WTC11 (cell line): ENCODE measurements at regions not wholly inside any gene's neighbourhood (a gene's known extent, or its start where the extent isn't known, plus 50 kb on each side); places are given as distances from the start of the nearest gene placed in this dataset.

ENCODE experiments used
- ATAC-seq: fragments of 200-7000 bp; cut with Tn5 transposase; 2 replicates; pipeline ENCODE4 v1.10.0; 2021; ENCODE audit warnings: mild to moderate bottlenecking, moderate library complexity
- CTCF ChIA-PET: fragments of 300-600 bp; sonication (Branson Sonifier 250); formaldehyde crosslinking; loops from one replicate; lab custom pipeline; 2021; ENCODE audit warnings: antibody characterized with exemption; lab: Charles Lee
- POLR2A ChIA-PET: fragments of 350-600 bp; sonication (Branson Sonifier 250); formaldehyde crosslinking; loops from one replicate; lab custom pipeline; 2021; ENCODE audit warnings: antibody characterized with exemption; lab: Charles Lee
- DNase-seq: peaks from one replicate; pipeline ENCODE4 v3.0.0; 2021; ENCODE audit warnings: low spot score
- H3K27ac Mint-ChIP-seq: 2 replicates; pipeline ENCODE4 v1.8.0; 2021; ENCODE audit warnings: mixed read lengths
- H3K27me3 Mint-ChIP-seq: 2 replicates; pipeline ENCODE4 v1.8.0; 2021; ENCODE audit warnings: low read depth, mild to moderate bottlenecking, moderate library complexity, mixed read lengths
- H3K36me3 Mint-ChIP-seq: 2 replicates; pipeline ENCODE4 v1.8.0; 2021; ENCODE audit warnings: mixed read lengths
- H3K4me1 Mint-ChIP-seq: 2 replicates; pipeline ENCODE4 v1.8.0; 2022; ENCODE audit warnings: mixed read lengths
- H3K4me3 Mint-ChIP-seq: 2 replicates; pipeline ENCODE4 v1.8.0; 2021; ENCODE audit warnings: mild to moderate bottlenecking, moderate library complexity, mixed read lengths
- H3K9me3 Mint-ChIP-seq: 2 replicates; pipeline ENCODE4 v1.8.0; 2021; ENCODE audit warnings: mixed read lengths
- ATF2 ChIP-seq: sonication (generic); formaldehyde crosslinking; IDR thresholded peaks from 2 replicates; pipeline ENCODE4 v1.8.1; 2022; ENCODE audit warnings: low read depth, missing genetic modification reagents, borderline replicate concordance
- E2F4 ChIP-seq: sonication (generic); formaldehyde crosslinking; IDR thresholded peaks from 2 replicates; pipeline ENCODE4 v1.8.1; 2022; ENCODE audit warnings: low read depth, mild to moderate bottlenecking, moderate library complexity, missing genetic modification reagents, borderline replicate concordance
- E2F5 ChIP-seq: sonication (generic); formaldehyde crosslinking; IDR thresholded peaks from 2 replicates; pipeline ENCODE4 v1.8.1; 2022; ENCODE audit warnings: mild to moderate bottlenecking, moderate library complexity, missing genetic modification reagents
- EMX1 ChIP-seq: fragments of 250-450 bp; sonication (Bioruptor Pico); IDR thresholded peaks from 2 replicates; pipeline ENCODE4 v1.8.0; 2021; ENCODE audit warnings: mild to moderate bottlenecking
- ESRRA ChIP-seq: sonication (generic); formaldehyde crosslinking; IDR thresholded peaks from 2 replicates; pipeline ENCODE4 v1.8.1; 2022; ENCODE audit warnings: mild to moderate bottlenecking, missing genetic modification reagents, borderline replicate concordance
- FOXP1 ChIP-seq: sonication (generic); formaldehyde crosslinking; IDR thresholded peaks from 2 replicates; pipeline ENCODE4 v1.8.0; 2022; ENCODE audit warnings: missing genetic modification reagents, mild to moderate bottlenecking, moderate library complexity, borderline replicate concordance
- IRF1 ChIP-seq: sonication (generic); formaldehyde crosslinking; IDR thresholded peaks from 2 replicates; pipeline ENCODE4 v1.8.0; 2023; ENCODE audit warnings: missing genetic modification reagents
- JAZF1 ChIP-seq: fragments of 250-450 bp; sonication (Bioruptor Pico); IDR thresholded peaks from 2 replicates; pipeline ENCODE4 v1.9.0; 2021; ENCODE audit warnings: moderate library complexity, mild to moderate bottlenecking, inconsistent platforms
- JUN ChIP-seq: sonication (generic); formaldehyde crosslinking; IDR thresholded peaks from 2 replicates; pipeline ENCODE4 v1.8.0; 2023; ENCODE audit warnings: mild to moderate bottlenecking, missing genetic modification reagents
- KAT7 ChIP-seq: sonication (generic); formaldehyde crosslinking; IDR thresholded peaks from 2 replicates; pipeline ENCODE4 v1.8.1; 2023; ENCODE audit warnings: missing genetic modification reagents, mild to moderate bottlenecking, borderline replicate concordance
- MAX ChIP-seq: sonication (generic); formaldehyde crosslinking; IDR thresholded peaks from 2 replicates; pipeline ENCODE4 v1.8.0; 2022; ENCODE audit warnings: mild to moderate bottlenecking, missing genetic modification reagents
- MYBL2 ChIP-seq: sonication (generic); formaldehyde crosslinking; IDR thresholded peaks from 2 replicates; pipeline ENCODE4 v1.8.1; 2023; ENCODE audit warnings: mild to moderate bottlenecking, moderate library complexity, missing genetic modification reagents
- SMAD3 ChIP-seq: sonication (generic); formaldehyde crosslinking; IDR thresholded peaks from 2 replicates; pipeline ENCODE4 v1.8.0; 2022; ENCODE audit warnings: missing genetic modification reagents, mild to moderate bottlenecking, borderline replicate concordance
- TEAD1 ChIP-seq: sonication (generic); formaldehyde crosslinking; IDR thresholded peaks from 2 replicates; pipeline ENCODE4 v1.8.0; 2022; ENCODE audit warnings: mild to moderate bottlenecking, missing genetic modification reagents
- TEAD4 ChIP-seq: sonication (generic); formaldehyde crosslinking; IDR thresholded peaks from 2 replicates; pipeline ENCODE4 v1.8.0; 2022; ENCODE audit warnings: mild to moderate bottlenecking, missing genetic modification reagents
- ZBTB43 ChIP-seq: sonication (generic); formaldehyde crosslinking; IDR thresholded peaks from 2 replicates; pipeline ENCODE4 v1.8.1; 2023; ENCODE audit warnings: mild to moderate bottlenecking, missing genetic modification reagents
- ZNF121 ChIP-seq: sonication (generic); formaldehyde crosslinking; IDR thresholded peaks from 2 replicates; pipeline ENCODE4 v1.8.0; 2023; ENCODE audit warnings: missing genetic modification reagents
- ZNF138 ChIP-seq: sonication (generic); formaldehyde crosslinking; conservative IDR thresholded peaks from 2 replicates; pipeline ENCODE4 v1.8.1; 2022; ENCODE audit warnings: mild to moderate bottlenecking, moderate library complexity, missing genetic modification reagents
- ZNF219 ChIP-seq: sonication (generic); formaldehyde crosslinking; IDR thresholded peaks from 2 replicates; pipeline ENCODE4 v1.8.0; 2023; ENCODE audit warnings: missing genetic modification reagents, mild to moderate bottlenecking, borderline replicate concordance
- ZNF317 ChIP-seq: sonication (generic); formaldehyde crosslinking; IDR thresholded peaks from 2 replicates; pipeline ENCODE4 v1.8.1; 2023; ENCODE audit warnings: low read depth, mild to moderate bottlenecking, moderate library complexity, missing genetic modification reagents, borderline replicate concordance
- ZNF423 ChIP-seq: fragments of 250-450 bp; sonication (Bioruptor Pico); IDR thresholded peaks from 2 replicates; pipeline ENCODE4 v2.1.2; 2022; ENCODE audit warnings: mild to moderate bottlenecking, moderate library complexity

GRCh38 chr6:169332250-169332649 lies 78.6 kb upstream of the THBS2 start:
- Mint-ChIP-seq H3K27me3 (no peaks in the 10 kb centered on the region), H3K9me3 (no peaks in the 10 kb centered on the region; the same call in 1 of the 2 replicates), H3K4me3 (no peak overlapping the region), H3K4me1 (peaks cover 18% of the 10 kb centered on the region), H3K27ac (no peak overlapping the region), H3K36me3 (no peaks in the 10 kb centered on the region)
- POLR2A ChIA-PET = no interaction called here
- no peak for DNase-seq
- no peak for TF ChIP-seq IRF1 (CRISPR knock-in tag)
- TF ChIP-seq MAX = no peak
- no peak for TF ChIP-seq ZNF317 (CRISPR knock-in tag)
- TF ChIP-seq KAT7 (CRISPR knock-in tag) = no peak
- no peak for TF ChIP-seq E2F5 (CRISPR knock-in tag)
- TF ChIP-seq TEAD1 (CRISPR knock-in tag) = no peak
- no peak for TF ChIP-seq ZNF423 (CRISPR knock-in tag)
- no peak for TF ChIP-seq TEAD4
- CTCF ChIA-PET = no interaction called here
- ATAC-seq = no peak

GRCh38 chr6:169328112-169328801 lies 74.6 kb upstream of the THBS2 start:
- no peaks in the 10 kb centered on the region; the same call in 1 of the 2 replicates for H3K27me3 Mint-ChIP-seq
- TF ChIP-seq EMX1 = no peak
- ATAC-seq (no peak), DNase-seq (no peak)
- peaks cover 10% of the 10 kb centered on the region for H3K9me3 Mint-ChIP-seq
- POLR2A ChIA-PET = no interaction called here
- H3K4me1 Mint-ChIP-seq = peaks cover 8% of the 10 kb centered on the region
- H3K27ac Mint-ChIP-seq = no peak overlapping the region
- no peak overlapping the region for H3K4me3 Mint-ChIP-seq
- CTCF ChIA-PET = no interaction called here
- H3K36me3 Mint-ChIP-seq = no peaks in the 10 kb centered on the region

GRCh38 chr6:169326067-169326799 lies 72.6 kb upstream of the THBS2 start:
- Mint-ChIP-seq H3K9me3 (peaks cover 10% of the 10 kb centered on the region), H3K4me3 (no peak overlapping the region), H3K27me3 (no peaks in the 10 kb centered on the region; the same call in 1 of the 2 replicates), H3K36me3 (no peaks in the 10 kb centered on the region), H3K27ac (no peak overlapping the region), H3K4me1 (peaks cover 8% of the 10 kb centered on the region)
- ChIA-PET CTCF (interaction anchor here (0.6 to 1.1 kb wide), 9 partner anchors 40 to 416 kb away, joined by 3 to 10 read pairs (median 4); no protein-coding TSS in a partner anchor), POLR2A (no interaction called here)
- TF ChIP-seq E2F4 = no peak
- TF ChIP-seq ESRRA = 0 out of 2 replicates have a peak, but pooled peaks have one; percentile 34
- DNase-seq (peak; percentile 75), ATAC-seq (peak; percentile 94)

- no peak overlapping the region for H3K27ac Mint-ChIP-seq
- no peaks in the 10 kb centered on the region; the same call in 1 of the 2 replicates for H3K27me3 Mint-ChIP-seq
- TF ChIP-seq MYBL2 (CRISPR knock-in tag) (no peak), ZNF121 (no peak), ZNF423 (CRISPR knock-in tag) (no peak), ATF2 (CRISPR knock-in tag) (no peak), JUN (CRISPR knock-in tag) (no peak), JAZF1 (CRISPR knock-in tag) (no peak), FOXP1 (CRISPR knock-in tag) (no peak), SMAD3 (CRISPR knock-in tag) (no peak), ZBTB43 (CRISPR knock-in tag) (no peak), ZNF219 (CRISPR knock-in tag) (no peak), ZNF138 (no peak)
Measured at GRCh38 chr6:169324656-169325459, 71.2 kb upstream of the THBS2 start.

More at GRCh38 chr6:169324656-169325459, 71.2 kb upstream of the THBS2 start:
- Mint-ChIP-seq H3K9me3 (peaks cover 10% of the 10 kb centered on the region), H3K4me1 (peaks cover 2% of the 10 kb centered on the region; the same call in 1 of the 2 replicates), H3K4me3 (no peak overlapping the region), H3K36me3 (no peaks in the 10 kb centered on the region)
- no peak for ATAC-seq
- ChIA-PET POLR2A (no interaction called here), CTCF (no interaction called here)
- DNase-seq = no peak
